Keratinocyte (primary cell): ENCODE measurements at regions not wholly inside any gene's neighbourhood (a gene's known extent, or its start where the extent isn't known, plus 50 kb on each side); places are given as distances from the start of the nearest gene placed in this dataset.

Experiments
- CTCF ChIP-seq, 3 experiments: IDR thresholded peaks in 1 of 3; conservative IDR thresholded peaks in 1 of 3; optimal IDR thresholded peaks in 1 of 3; 2 replicates in 2 of 3; 3 replicates in 1 of 3; pipeline versions ENCODE3 to v1.5.1; 2011; ENCODE audit warnings: low read length in 3 of 3, mild to moderate bottlenecking in 3 of 3, moderate library complexity in 2 of 3, control low read depth in 1 of 3, inconsistent platforms in 1 of 3; ENCODE audit not compliant: insufficient read depth in 2 of 3; ENCODE audit errors: extremely low read depth in 1 of 3
- EZH2 ChIP-seq: IDR thresholded peaks from one replicate; pipeline ENCODE4 v1.6.1; 2012; ENCODE audit warnings: inconsistent platforms, mild to moderate bottlenecking, low read length, moderate library complexity

GRCh38 chr10:128528781-128529180, 402.6 kb upstream of the MKI67 start:
- no peak for TF ChIP-seq CTCF (optimal IDR thresholded peaks at IDR 0.05 in 1 of 3, IDR thresholded peaks at IDR 0.05 in 1 of 3, conservative IDR thresholded peaks at IDR 0.05 in 1 of 3; ENCODE audit: extremely low read depth in 1 of 3, insufficient read depth in 2 of 3, low read length in 3 of 3)
- no peak for TF ChIP-seq EZH2
